ENCODE measurements at regions not wholly inside any gene's neighbourhood (a gene's known extent, or its start where the extent isn't known, plus 50 kb on each side); places are given as distances from the start of the nearest gene placed in this dataset.

DNA sequence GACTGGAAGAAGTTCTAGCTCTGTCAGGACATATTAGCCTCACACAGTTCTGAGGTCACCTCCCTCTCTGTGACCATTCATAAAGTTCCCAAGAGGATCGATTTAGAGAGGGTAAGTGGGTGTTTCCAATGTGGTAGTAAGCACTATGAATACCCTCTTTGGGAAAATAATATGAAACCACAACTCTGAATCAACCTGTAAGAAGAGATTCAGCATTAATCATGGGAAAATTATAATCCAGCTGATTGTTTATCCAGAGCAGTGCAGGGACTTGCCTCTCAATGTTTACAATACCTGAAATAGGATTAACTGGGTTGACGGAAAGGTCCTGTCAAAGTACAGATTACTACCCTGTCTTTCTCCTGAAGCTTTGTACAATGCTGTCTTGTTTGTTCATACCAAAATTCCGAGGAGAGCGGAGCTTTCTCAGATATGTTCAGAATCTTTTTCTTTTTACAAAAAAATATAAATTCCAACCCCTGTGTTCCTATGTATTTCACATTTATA, 302.9 kb upstream of the DPPA4 start:
- Mint-ChIP-seq H3K4me3 (no peak overlapping the region), H3K4me1 (ENCODE audit: low read depth) (peaks cover 50% of the 10 kb centered on the region), H3K9me3 (no peaks in the 10 kb centered on the region), H3K27me3 (ENCODE audit: insufficient read depth) (no peaks in the 10 kb centered on the region; the same call in 1 of the 2 replicates), H3K27ac (no peak overlapping the region), H3K36me3 (ENCODE audit: low read depth) (no peaks in the 10 kb centered on the region)
- TF ChIP-seq, protein P1, sequence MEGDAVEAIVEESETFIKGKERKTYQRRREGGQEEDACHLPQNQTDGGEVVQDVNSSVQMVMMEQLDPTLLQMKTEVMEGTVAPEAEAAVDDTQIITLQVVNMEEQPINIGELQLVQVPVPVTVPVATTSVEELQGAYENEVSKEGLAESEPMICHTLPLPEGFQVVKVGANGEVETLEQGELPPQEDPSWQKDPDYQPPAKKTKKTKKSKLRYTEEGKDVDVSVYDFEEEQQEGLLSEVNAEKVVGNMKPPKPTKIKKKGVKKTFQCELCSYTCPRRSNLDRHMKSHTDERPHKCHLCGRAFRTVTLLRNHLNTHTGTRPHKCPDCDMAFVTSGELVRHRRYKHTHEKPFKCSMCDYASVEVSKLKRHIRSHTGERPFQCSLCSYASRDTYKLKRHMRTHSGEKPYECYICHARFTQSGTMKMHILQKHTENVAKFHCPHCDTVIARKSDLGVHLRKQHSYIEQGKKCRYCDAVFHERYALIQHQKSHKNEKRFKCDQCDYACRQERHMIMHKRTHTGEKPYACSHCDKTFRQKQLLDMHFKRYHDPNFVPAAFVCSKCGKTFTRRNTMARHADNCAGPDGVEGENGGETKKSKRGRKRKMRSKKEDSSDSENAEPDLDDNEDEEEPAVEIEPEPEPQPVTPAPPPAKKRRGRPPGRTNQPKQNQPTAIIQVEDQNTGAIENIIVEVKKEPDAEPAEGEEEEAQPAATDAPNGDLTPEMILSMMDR (IDR thresholded peaks at IDR 0.05): no peak
- no peak for DNase-seq

DNA sequence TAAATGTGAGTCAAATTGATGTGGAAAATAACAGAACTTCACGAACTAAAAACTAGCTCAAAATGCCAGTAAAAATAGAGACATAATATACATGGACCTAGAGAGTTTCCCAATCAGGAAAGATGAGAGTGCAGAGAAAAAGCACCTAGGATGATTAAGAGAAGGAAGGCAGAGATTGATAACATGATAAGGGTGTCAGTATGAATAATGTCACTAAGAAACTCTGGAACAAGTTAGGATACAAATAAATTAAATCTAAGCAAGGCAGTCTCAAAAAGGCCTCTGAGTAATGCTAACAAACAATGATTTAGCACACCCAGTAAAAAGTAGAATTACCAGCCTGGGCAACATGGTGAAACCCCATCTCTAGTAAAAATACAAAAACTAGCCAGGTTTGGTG, 304.7 kb upstream of the DPPA4 start:
- TF ChIP-seq, protein P1 (IDR thresholded peaks at IDR 0.05): no peak
- DNase-seq: no peak
- no peaks in the 10 kb centered on the region; the same call in 1 of the 2 replicates for H3K27me3 Mint-ChIP-seq (ENCODE audit: insufficient read depth)
- no peak overlapping the region for H3K4me3 Mint-ChIP-seq
- H3K36me3 Mint-ChIP-seq (ENCODE audit: low read depth): no peaks in the 10 kb centered on the region
- H3K27ac Mint-ChIP-seq: no peak overlapping the region
- no peaks in the 10 kb centered on the region for H3K9me3 Mint-ChIP-seq
- H3K4me1 Mint-ChIP-seq (ENCODE audit: low read depth): peaks cover 50% of the 10 kb centered on the region

DNA sequence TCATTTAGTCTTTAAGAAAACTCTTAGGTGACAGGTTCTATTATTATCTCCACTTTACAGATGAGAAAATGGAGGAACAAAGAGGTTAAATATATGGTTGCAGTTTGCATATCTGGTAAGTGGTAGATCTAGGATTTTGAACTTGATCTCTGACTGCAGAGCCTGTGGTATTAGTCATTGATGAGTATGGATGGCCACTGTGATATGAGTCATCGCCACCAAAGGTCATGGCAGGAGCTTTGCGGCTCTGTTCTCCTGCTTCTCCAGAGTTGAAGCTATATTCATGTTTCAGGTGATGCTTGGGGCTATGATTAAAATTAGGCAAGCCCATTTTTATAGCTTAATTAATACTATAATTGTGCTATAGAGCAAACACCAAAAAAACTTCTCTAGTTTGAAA, 306.2 kb upstream of the DPPA4 start:
- Mint-ChIP-seq H3K4me3 (no peak overlapping the region), H3K36me3 (ENCODE audit: low read depth) (no peaks in the 10 kb centered on the region), H3K27ac (no peak overlapping the region), H3K4me1 (ENCODE audit: low read depth) (peaks cover 50% of the 10 kb centered on the region), H3K9me3 (no peaks in the 10 kb centered on the region), H3K27me3 (ENCODE audit: insufficient read depth) (peaks cover 3% of the 10 kb centered on the region; the same call in 1 of the 2 replicates)
- DNase-seq: peak; percentile 58
- TF ChIP-seq, protein P1 (IDR thresholded peaks at IDR 0.05): no peak

DNA sequence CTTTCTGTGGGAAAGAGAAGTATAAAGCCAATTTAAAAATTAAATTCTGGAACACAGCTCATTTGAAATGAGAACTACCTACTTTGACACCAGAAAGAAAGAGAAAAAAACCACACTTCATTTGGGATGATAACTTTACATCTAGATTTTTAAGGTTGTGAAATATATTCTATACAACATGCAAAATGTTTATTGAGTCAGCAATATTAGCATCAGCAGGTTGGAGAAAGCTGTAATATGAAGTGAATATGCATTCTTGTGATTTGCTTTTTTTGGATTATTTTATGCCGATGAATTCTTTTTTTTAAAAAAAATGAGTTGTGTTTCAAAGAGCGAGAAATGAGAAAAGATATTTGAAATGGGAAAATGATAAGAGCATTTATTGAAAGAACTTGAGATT, 307.0 kb upstream of the DPPA4 start:
- TF ChIP-seq, protein P1 (IDR thresholded peaks at IDR 0.05): no peak
- H3K4me1 Mint-ChIP-seq (ENCODE audit: low read depth): peaks cover 50% of the 10 kb centered on the region
- DNase-seq: no peak
- no peaks in the 10 kb centered on the region for H3K9me3 Mint-ChIP-seq
- H3K4me3 Mint-ChIP-seq: no peak overlapping the region
- H3K27me3 Mint-ChIP-seq (ENCODE audit: insufficient read depth): peaks cover 3% of the 10 kb centered on the region; the same call in 1 of the 2 replicates
- H3K27ac Mint-ChIP-seq: no peak overlapping the region
- no peaks in the 10 kb centered on the region for H3K36me3 Mint-ChIP-seq (ENCODE audit: low read depth)

DNA sequence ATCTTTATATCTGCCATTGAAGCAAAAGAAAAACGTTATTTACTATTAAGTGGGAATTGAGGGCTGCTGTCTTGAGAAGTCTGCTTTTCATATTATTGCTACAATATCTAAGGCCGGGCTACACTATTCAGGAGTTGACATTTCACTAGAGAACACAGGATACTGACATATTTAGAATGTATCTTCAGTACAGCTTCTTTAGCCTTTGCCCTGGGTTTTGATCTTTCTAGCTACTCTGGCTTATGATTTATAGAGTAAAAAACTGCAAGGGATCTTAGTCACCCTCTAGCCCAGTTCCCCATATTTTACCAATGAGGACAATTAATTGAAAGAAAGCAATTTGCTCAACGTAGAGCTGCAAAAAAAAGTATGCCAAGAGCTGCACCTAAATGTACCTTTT, 307.4 kb upstream of the DPPA4 start:
- no peak for DNase-seq
- Mint-ChIP-seq H3K9me3 (no peaks in the 10 kb centered on the region), H3K4me1 (ENCODE audit: low read depth) (peaks cover 50% of the 10 kb centered on the region), H3K36me3 (ENCODE audit: low read depth) (no peaks in the 10 kb centered on the region), H3K4me3 (no peak overlapping the region), H3K27ac (no peak overlapping the region), H3K27me3 (ENCODE audit: insufficient read depth) (peaks cover 3% of the 10 kb centered on the region; the same call in 1 of the 2 replicates)
- TF ChIP-seq, protein P1 (IDR thresholded peaks at IDR 0.05): no peak

DNA sequence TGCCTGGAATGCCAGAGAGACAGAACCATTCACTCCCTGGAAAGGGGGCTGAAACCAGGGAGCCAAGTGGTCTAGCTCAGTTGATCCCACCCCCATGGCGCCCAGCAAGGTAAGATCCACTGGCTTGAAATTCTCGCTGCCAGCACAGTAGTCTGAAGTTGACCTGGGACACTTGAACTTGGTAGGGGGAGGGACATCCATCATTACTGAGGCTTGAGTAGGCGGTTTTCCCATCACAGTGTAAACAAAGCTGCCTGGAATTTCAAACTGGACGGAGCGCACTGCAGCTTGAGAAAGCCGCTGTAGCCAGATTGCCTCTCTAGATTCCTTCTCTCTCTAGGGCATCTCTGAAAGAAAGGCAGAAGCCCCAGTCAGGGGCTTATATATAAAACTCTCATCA, 310.7 kb upstream of the DPPA4 start:
- TF ChIP-seq, protein P1 (IDR thresholded peaks at IDR 0.05): no peak
- H3K4me1 Mint-ChIP-seq (ENCODE audit: low read depth): peaks cover 20% of the 10 kb centered on the region
- no peaks in the 10 kb centered on the region for H3K36me3 Mint-ChIP-seq (ENCODE audit: low read depth)
- peaks cover 3% of the 10 kb centered on the region; the same call in 1 of the 2 replicates for H3K27me3 Mint-ChIP-seq (ENCODE audit: insufficient read depth)
- no peak overlapping the region for H3K27ac Mint-ChIP-seq
- no peaks in the 10 kb centered on the region; the same call in none of the 2 replicates for H3K9me3 Mint-ChIP-seq
- H3K4me3 Mint-ChIP-seq: no peak overlapping the region
- DNase-seq: no peak

Measured in HFFc6 (cell line).